Ovary (tissue), 3 donors: ENCODE measurements at regions not wholly inside any gene's neighbourhood (a gene's known extent, or its start where the extent isn't known, plus 50 kb on each side); places are given as distances from the start of the nearest gene placed in this dataset.

Experiments used
- EP300 ChIP-seq: sonication (generic); formaldehyde crosslinking; IDR thresholded peaks from one replicate; pipeline ENCODE4 v1.6.1; 2017; ENCODE audit warnings: antibody characterized with exemption
- POLR2A ChIP-seq: fragments of 450-650 bp; IDR thresholded peaks from one replicate; pipeline ENCODE4 v1.6.1; 2017; ENCODE audit warnings: antibody characterized with exemption, mild to moderate bottlenecking, moderate library complexity
- TF ChIP-seq, protein P1 (sequence below), 3 donors: fragments of 450-650 bp in 2 of 3; fragments of 200-600 bp in 1 of 3; IDR thresholded peaks; one replicate each; pipeline versions ENCODE4 v1.5.1 to v1.8.0; 2016 to 2022; ENCODE audit warnings: antibody characterized with exemption in 3 of 3, mild to moderate bottlenecking in 1 of 3
- donor health status: DM: no; HTN: no; CAD: no.

DNA sequence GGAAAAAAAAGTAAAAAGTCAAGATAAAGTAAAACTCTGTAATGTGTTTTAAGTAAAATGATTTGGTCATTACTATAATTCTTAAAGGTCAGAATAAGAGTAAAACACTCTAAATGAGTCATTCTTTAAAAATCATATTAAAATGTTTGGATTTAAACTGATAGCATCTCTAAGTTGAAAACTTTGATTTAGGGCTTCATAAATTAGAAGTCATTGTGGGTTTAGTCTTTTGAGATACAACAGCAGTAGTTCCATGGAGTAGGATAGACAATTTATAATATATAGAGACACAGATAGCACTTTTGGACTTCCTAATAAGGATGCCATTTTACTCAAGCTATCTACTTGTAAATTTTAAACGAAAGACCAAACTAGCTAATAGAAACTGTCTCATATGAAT, 77.1 kb upstream of the PABPC4L start:
- TF ChIP-seq, protein P1, sequence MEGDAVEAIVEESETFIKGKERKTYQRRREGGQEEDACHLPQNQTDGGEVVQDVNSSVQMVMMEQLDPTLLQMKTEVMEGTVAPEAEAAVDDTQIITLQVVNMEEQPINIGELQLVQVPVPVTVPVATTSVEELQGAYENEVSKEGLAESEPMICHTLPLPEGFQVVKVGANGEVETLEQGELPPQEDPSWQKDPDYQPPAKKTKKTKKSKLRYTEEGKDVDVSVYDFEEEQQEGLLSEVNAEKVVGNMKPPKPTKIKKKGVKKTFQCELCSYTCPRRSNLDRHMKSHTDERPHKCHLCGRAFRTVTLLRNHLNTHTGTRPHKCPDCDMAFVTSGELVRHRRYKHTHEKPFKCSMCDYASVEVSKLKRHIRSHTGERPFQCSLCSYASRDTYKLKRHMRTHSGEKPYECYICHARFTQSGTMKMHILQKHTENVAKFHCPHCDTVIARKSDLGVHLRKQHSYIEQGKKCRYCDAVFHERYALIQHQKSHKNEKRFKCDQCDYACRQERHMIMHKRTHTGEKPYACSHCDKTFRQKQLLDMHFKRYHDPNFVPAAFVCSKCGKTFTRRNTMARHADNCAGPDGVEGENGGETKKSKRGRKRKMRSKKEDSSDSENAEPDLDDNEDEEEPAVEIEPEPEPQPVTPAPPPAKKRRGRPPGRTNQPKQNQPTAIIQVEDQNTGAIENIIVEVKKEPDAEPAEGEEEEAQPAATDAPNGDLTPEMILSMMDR (IDR thresholded peaks at IDR 0.05), result no peak
- TF ChIP-seq POLR2A, result no peak
- no peak for TF ChIP-seq EP300
